ENCODE measurements at regions not wholly inside any gene's neighbourhood (a gene's known extent, or its start where the extent isn't known, plus 50 kb on each side); places are given as distances from the start of the nearest gene placed in this dataset.

GRCh38 chr20:9912858-9913434 lies 74.1 kb upstream of the PAK5 start:
- Histone ChIP-seq H3K27ac (ENCODE audit: insufficient read depth in 1 of 2, low read depth in 1 of 2, low read length in 2 of 2, poor library complexity in 1 of 2, severe bottlenecking in 2 of 2) (no peak overlapping the region), H3K27me3 (replicated peaks in 2 of 5; ENCODE audit: control insufficient read depth in 4 of 5, insufficient read depth in 5 of 5, low read length in 4 of 5) (peaks cover 0 to 6% (median 3%) of the 10 kb centered on the region in 5 experiments), H3K4me3 (ENCODE audit: control insufficient read depth in 1 of 7, extremely low read depth in 1 of 7, insufficient read depth in 4 of 7, low read depth in 2 of 7, low read length in 6 of 7) (no peak overlapping the region), H3K36me3 (ENCODE audit: control insufficient read depth in 4 of 4, insufficient read depth in 4 of 4, low read length in 3 of 4) (no peaks in the 10 kb centered on the region), H3K9me3 (ENCODE audit: control extremely low read depth in 1 of 5, control insufficient read depth in 4 of 5, insufficient read depth in 2 of 5, low read depth in 1 of 5, low read length in 4 of 5) (no peaks in the 10 kb centered on the region), H3K4me1 (ENCODE audit: control extremely low read depth in 1 of 4, control insufficient read depth in 4 of 4, insufficient read depth in 4 of 4, low read length in 3 of 4) (no peaks in the 10 kb centered on the region)
- CTCF ChIA-PET, result interaction anchor here (0.8 to 2.7 kb wide), 8 partner anchors 9 to 505 kb away, joined by 3 to 13 read pairs (median 4); no protein-coding TSS in a partner anchor
- 5% methylated on average over 7 of the region's 8 CpGs for WGBS (ENCODE audit: insufficient coverage)
- POLR2A ChIA-PET, result no interaction called here
- peak; percentile 35 to 64 (median 39) for DNase-seq

DNA sequence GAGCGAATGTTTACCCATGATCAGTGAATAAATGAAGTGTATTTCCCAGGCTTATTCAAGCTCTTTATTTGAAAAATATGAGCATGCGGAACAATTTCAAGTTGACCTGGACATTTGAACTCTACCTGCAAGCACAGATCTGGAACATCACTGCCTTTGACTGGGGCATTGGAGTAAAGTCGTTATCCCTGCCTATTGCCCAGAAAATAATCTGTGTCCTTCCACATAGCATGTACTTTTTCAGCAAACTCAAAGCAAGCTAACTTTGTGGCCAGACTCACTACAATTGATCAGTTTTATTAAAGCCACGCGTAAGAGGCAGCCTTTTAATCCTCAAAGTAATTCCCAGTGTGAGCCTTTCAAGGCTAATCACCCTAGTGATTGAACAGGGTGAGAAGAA lies 73.4 kb upstream of the PAK5 start:
- ChIA-PET CTCF (interaction anchor here (0.6 to 2.7 kb wide), 9 partner anchors 8 to 504 kb away, joined by 3 to 13 read pairs (median 5); no protein-coding TSS in a partner anchor), POLR2A (no interaction called here)
- H3K27ac ChIP-seq (ENCODE audit: insufficient read depth in 1 of 2, low read depth in 1 of 2, low read length in 2 of 2, poor library complexity in 1 of 2, severe bottlenecking in 2 of 2), result no peak overlapping the region
- WGBS (ENCODE audit: insufficient coverage), result 83% methylated on average over 4 of the region's 5 CpGs
- no peak for DNase-seq
- H3K4me3 ChIP-seq (ENCODE audit: control insufficient read depth in 1 of 7, extremely low read depth in 1 of 7, insufficient read depth in 4 of 7, low read depth in 2 of 7, low read length in 6 of 7), result no peak overlapping the region
- H3K4me1 ChIP-seq (ENCODE audit: control extremely low read depth in 1 of 4, control insufficient read depth in 4 of 4, insufficient read depth in 4 of 4, low read length in 3 of 4), result no peaks in the 10 kb centered on the region
- H3K9me3 ChIP-seq (ENCODE audit: control extremely low read depth in 1 of 5, control insufficient read depth in 4 of 5, insufficient read depth in 2 of 5, low read depth in 1 of 5, low read length in 4 of 5), result no peaks in the 10 kb centered on the region
- no peaks in the 10 kb centered on the region for H3K36me3 ChIP-seq (ENCODE audit: control insufficient read depth in 4 of 4, insufficient read depth in 4 of 4, low read length in 3 of 4)
- H3K27me3 ChIP-seq (replicated peaks in 2 of 5; ENCODE audit: control insufficient read depth in 4 of 5, insufficient read depth in 5 of 5, low read length in 4 of 5), result peaks cover 0 to 8% (median 3%) of the 10 kb centered on the region in 5 experiments

GRCh38 chr20:9911519-9911918 lies 72.6 kb upstream of the PAK5 start:
- Histone ChIP-seq H3K4me1 (ENCODE audit: control extremely low read depth in 1 of 4, control insufficient read depth in 4 of 4, insufficient read depth in 4 of 4, low read length in 3 of 4) (no peaks in the 10 kb centered on the region), H3K36me3 (ENCODE audit: control insufficient read depth in 4 of 4, insufficient read depth in 4 of 4, low read length in 3 of 4) (no peaks in the 10 kb centered on the region), H3K9me3 (ENCODE audit: control extremely low read depth in 1 of 5, control insufficient read depth in 4 of 5, insufficient read depth in 2 of 5, low read depth in 1 of 5, low read length in 4 of 5) (no peaks in the 10 kb centered on the region), H3K4me3 (ENCODE audit: control insufficient read depth in 1 of 7, extremely low read depth in 1 of 7, insufficient read depth in 4 of 7, low read depth in 2 of 7, low read length in 6 of 7) (no peak overlapping the region), H3K27me3 (replicated peaks in 2 of 5; ENCODE audit: control insufficient read depth in 4 of 5, insufficient read depth in 5 of 5, low read length in 4 of 5) (peaks cover 0 to 10% (median 3%) of the 10 kb centered on the region in 5 experiments), H3K27ac (ENCODE audit: insufficient read depth in 1 of 2, low read depth in 1 of 2, low read length in 2 of 2, poor library complexity in 1 of 2, severe bottlenecking in 2 of 2) (no peak overlapping the region)
- ChIA-PET CTCF (interaction anchor here (0.6 to 2.7 kb wide), 4 partner anchors 8 to 294 kb away, joined by 4 to 13 read pairs (median 6); no protein-coding TSS in a partner anchor), POLR2A (no interaction called here)
- DNase-seq, result no peak
- 33% methylated on average over 2 of the region's 3 CpGs for WGBS (ENCODE audit: insufficient coverage)

- DNase-seq, result no peak
- H3K4me3 ChIP-seq (ENCODE audit: control insufficient read depth in 1 of 7, extremely low read depth in 1 of 7, insufficient read depth in 4 of 7, low read depth in 2 of 7, low read length in 6 of 7), result no peak overlapping the region
- no peaks in the 10 kb centered on the region for H3K36me3 ChIP-seq (ENCODE audit: control insufficient read depth in 4 of 4, insufficient read depth in 4 of 4, low read length in 3 of 4)
- no peaks in the 10 kb centered on the region for H3K4me1 ChIP-seq (ENCODE audit: control extremely low read depth in 1 of 4, control insufficient read depth in 4 of 4, insufficient read depth in 4 of 4, low read length in 3 of 4)
- peaks cover 0 to 10% (median 2%) of the 10 kb centered on the region in 5 experiments for H3K27me3 ChIP-seq (replicated peaks in 2 of 5; ENCODE audit: control insufficient read depth in 4 of 5, insufficient read depth in 5 of 5, low read length in 4 of 5)
- no peaks in the 10 kb centered on the region for H3K9me3 ChIP-seq (ENCODE audit: control extremely low read depth in 1 of 5, control insufficient read depth in 4 of 5, insufficient read depth in 2 of 5, low read depth in 1 of 5, low read length in 4 of 5)
- ChIA-PET POLR2A (interaction anchor here (0.7 kb wide), 1 partner anchor 1391 kb away, joined by 3 read pairs; no protein-coding TSS in a partner anchor), CTCF (no interaction called here)
- no peak overlapping the region for H3K27ac ChIP-seq (ENCODE audit: insufficient read depth in 1 of 2, low read depth in 1 of 2, low read length in 2 of 2, poor library complexity in 1 of 2, severe bottlenecking in 2 of 2)
Measured at GRCh38 chr20:9909167-9909566, 70.3 kb upstream of the PAK5 start.

DNA sequence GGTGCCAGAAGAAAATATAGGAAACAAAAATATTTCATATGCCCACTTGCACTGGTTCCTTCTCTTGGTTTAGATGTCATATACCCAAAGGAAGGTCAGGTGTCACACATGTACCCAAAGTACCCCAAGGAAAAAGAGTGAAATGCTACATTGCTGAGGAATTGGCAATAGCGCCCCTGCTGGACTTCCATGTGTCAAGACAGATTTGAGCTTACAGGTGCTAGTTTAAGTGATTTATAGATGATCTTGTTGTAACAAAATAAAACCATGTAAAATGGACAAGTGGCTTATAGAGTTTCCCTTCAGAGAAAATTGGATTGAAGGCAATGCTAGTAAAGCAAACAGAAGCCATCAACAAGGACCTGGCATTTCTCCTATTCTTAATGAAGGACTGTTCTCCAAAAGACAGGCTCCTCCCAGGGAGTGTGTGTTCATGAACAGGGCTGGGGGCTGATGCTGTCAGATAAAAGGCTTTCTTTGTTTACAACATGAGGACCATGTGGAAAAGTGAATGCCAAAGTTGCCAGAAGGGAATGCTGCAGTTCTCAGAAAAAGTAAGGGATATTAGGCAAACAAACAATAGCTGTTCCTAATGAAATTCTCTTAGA lies 64.3 kb upstream of the PAK5 start:
- H3K9me3 ChIP-seq (ENCODE audit: control extremely low read depth in 1 of 5, control insufficient read depth in 4 of 5, insufficient read depth in 2 of 5, low read depth in 1 of 5, low read length in 4 of 5), result peaks cover 0 to 1% (median 0%) of the 10 kb centered on the region in 5 experiments
- no peaks in the 10 kb centered on the region for H3K4me1 ChIP-seq (ENCODE audit: control extremely low read depth in 1 of 4, control insufficient read depth in 4 of 4, insufficient read depth in 4 of 4, low read length in 3 of 4)
- H3K4me3 ChIP-seq (ENCODE audit: control insufficient read depth in 1 of 7, extremely low read depth in 1 of 7, insufficient read depth in 4 of 7, low read depth in 2 of 7, low read length in 6 of 7), result no peak overlapping the region
- H3K36me3 ChIP-seq (ENCODE audit: control insufficient read depth in 4 of 4, insufficient read depth in 4 of 4, low read length in 3 of 4), result no peaks in the 10 kb centered on the region
- H3K27me3 ChIP-seq (replicated peaks in 2 of 5; ENCODE audit: control insufficient read depth in 4 of 5, insufficient read depth in 5 of 5, low read length in 4 of 5), result peaks cover 0 to 15% (median 4%) of the 10 kb centered on the region in 5 experiments
- DNase-seq, result peak in 2 of 3 donors; percentile 19
- H3K27ac ChIP-seq (ENCODE audit: insufficient read depth in 1 of 2, low read depth in 1 of 2, low read length in 2 of 2, poor library complexity in 1 of 2, severe bottlenecking in 2 of 2), result no peak overlapping the region
- ChIA-PET POLR2A (no interaction called here), CTCF (interaction anchor here (1.6 to 2.1 kb wide), 2 partner anchors 9 to 17 kb away, joined by 4 to 6 read pairs; no protein-coding TSS in a partner anchor)
- 31% methylated on average over 1 of the region's 1 CpG for WGBS (ENCODE audit: insufficient coverage)

- Histone ChIP-seq H3K27me3 (replicated peaks in 2 of 5; ENCODE audit: control insufficient read depth in 4 of 5, insufficient read depth in 5 of 5, low read length in 4 of 5) (peaks cover 0 to 4% (median 0%) of the 10 kb centered on the region in 5 experiments), H3K9me3 (ENCODE audit: control extremely low read depth in 1 of 5, control insufficient read depth in 4 of 5, insufficient read depth in 2 of 5, low read depth in 1 of 5, low read length in 4 of 5) (no peaks in the 10 kb centered on the region), H3K27ac (ENCODE audit: insufficient read depth in 1 of 2, low read depth in 1 of 2, low read length in 2 of 2, poor library complexity in 1 of 2, severe bottlenecking in 2 of 2) (no peak overlapping the region), H3K4me1 (ENCODE audit: control extremely low read depth in 1 of 4, control insufficient read depth in 4 of 4, insufficient read depth in 4 of 4, low read length in 3 of 4) (no peaks in the 10 kb centered on the region), H3K36me3 (ENCODE audit: control insufficient read depth in 4 of 4, insufficient read depth in 4 of 4, low read length in 3 of 4) (no peaks in the 10 kb centered on the region), H3K4me3 (ENCODE audit: control insufficient read depth in 1 of 7, extremely low read depth in 1 of 7, insufficient read depth in 4 of 7, low read depth in 2 of 7, low read length in 6 of 7) (no peak overlapping the region)
- CTCF ChIA-PET, result no interaction called here
- peak in 1 of 3 donors; percentile 1 for DNase-seq
- WGBS (ENCODE audit: insufficient coverage), result 94% methylated on average over 2 of the region's 6 CpGs
- POLR2A ChIA-PET, result no interaction called here
Measured at GRCh38 chr20:9889270-9889981, 50.5 kb upstream of the PAK5 start.

All from common myeloid progenitor, CD34-positive (primary cell).